ENCODE measurements at regions not wholly inside any gene's neighbourhood (a gene's known extent, or its start where the extent isn't known, plus 50 kb on each side); places are given as distances from the start of the nearest gene placed in this dataset.
"Not testable (repeated sequence)": the region's sequence is repeated elsewhere in the genome, so short reads cannot be mapped to it uniquely, and the experiment has no call there.

- no peak for DNase-seq
Measured at GRCh38 chr2:3899536-3900155, 196.3 kb downstream of the DCDC2C start.

GRCh38 chr2:3902131-3902530, 198.8 kb downstream of the DCDC2C start:
- DNase-seq, result no peak

GRCh38 chr2:3904061-3904460, 200.7 kb downstream of the DCDC2C start:
- no peak for DNase-seq

DNA sequence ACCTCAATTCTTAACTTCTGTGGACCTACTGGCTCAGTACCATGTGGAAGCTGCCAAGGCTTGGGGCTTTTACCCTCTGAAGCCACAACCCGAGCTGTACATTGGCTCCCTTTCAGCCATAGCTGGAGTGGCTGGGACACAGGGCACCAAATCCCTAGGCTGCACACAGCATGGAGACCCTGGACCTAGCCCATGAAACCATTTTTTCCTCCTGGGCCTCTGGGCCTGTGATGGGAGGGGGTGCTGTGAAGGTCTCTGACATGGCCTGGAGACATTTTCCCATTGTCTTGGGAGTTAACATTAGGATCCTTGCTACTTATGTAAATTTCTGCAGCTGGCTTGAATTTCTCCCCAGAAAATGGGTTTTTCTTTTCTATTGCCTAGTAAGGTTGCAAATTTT, 205.1 kb downstream of the DCDC2C start:
- DNase-seq, result not testable (repeated sequence)

GRCh38 chr2:3911882-3912455, 208.6 kb downstream of the DCDC2C start:
- no peak for DNase-seq

DNA sequence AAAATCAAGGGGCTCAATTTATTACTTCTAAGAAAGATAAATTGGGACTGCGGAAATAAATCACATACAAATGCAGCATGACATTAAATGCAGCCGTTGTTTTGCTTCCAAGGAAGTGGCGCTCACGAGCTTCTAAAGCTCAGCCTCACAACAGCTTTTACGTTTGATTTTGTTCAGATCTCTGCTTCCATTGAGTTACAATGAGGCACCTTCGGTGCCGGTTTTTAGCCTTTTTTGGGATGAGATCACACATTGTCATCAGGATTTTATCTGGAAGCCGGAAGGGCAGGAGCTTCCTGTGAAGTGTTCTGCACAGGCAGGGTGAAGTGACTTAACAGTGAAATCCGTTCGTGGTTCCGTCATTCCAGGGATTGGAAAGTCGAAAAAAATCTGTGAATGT, 209.8 kb downstream of the DCDC2C start:
- DNase-seq, result no peak

DNA sequence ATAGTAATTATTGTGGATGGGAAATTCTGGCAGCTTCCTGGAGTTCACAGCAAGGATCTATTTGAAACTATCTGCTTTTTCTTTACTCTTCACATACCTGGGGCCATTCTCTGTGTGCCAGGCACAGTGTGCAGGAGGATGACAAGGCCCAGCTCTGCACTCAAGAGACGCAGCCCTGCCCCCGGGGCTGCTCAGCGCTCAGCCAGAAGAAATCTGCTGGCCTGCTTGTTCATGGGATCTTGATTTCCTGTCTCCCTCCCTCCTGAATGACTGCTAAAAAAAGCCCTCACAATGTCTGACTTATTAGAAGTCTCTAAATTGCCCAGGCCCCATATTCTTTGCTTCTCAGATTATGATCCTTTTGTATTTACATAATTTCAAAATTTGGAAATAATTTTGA, 210.9 kb downstream of the DCDC2C start:
- no peak for DNase-seq

- DNase-seq, result no peak
Measured at GRCh38 chr2:3927031-3927430, 223.7 kb downstream of the DCDC2C start.

- DNase-seq, result no peak
Measured at GRCh38 chr2:3929374-3929773, 226.0 kb downstream of the DCDC2C start.

DNA sequence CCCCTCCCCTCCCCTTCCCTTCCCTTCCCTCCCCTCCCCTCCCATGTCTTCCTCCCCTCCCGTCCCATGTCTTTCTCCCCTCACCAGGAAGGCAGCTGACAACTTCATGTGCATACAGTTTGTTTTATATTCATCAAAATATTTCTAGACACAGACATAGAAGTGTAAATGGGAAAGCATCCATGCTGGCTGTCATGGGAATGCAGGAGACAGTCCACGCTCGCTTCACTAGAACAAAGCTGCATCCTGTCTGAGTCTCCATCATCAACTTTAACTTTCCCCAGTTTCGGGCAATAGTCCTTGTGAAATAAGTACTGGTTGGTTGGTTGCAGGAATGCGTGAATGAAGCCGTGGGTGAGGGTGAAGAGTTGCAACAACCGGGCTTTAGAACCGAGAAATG, 226.9 kb downstream of the DCDC2C start:
- DNase-seq, result no peak

GRCh38 chr2:3940661-3941060, 237.3 kb downstream of the DCDC2C start:
- DNase-seq, result no peak

DNA sequence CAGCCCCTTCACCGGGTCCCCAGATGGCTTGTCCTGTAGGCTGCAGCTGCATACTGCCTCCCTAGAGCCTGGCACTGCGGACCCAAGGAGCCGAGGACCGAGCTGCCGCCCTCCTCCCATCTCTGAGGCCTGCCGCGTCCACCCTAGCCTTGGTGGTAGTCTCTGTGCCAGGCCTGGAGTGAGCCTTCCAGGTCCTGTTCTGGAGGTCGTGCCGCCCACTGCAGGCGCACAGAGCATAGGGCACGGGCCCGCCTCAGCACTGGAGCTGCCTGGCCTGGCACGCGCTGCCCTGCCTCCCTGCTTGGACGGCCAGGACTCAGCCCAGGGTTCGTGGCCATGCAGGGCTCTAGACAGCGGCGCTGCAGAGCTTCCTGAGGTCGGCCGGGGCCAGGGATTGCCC, 239.5 kb downstream of the DCDC2C start:
- no peak for DNase-seq

- DNase-seq, result no peak
Measured at GRCh38 chr2:3944071-3944470, 240.7 kb downstream of the DCDC2C start.

DNA sequence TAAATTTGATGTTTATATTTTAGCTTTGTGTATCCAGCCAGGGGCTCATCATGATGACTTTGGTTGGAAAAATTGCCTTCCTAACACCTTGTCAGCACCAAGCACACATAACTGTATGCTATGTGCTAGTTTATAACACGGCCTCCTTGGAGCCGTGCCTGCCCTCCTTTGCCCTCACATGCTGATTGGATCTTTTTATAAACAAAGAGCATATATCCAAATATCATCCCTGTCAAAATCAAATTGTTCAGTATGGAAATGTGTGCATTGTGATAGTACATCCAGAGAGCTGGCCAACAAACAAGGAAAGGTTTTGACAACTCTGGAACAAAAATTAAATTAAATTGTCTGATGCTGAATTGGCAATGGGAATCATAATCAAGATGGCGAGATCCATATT, 241.5 kb downstream of the DCDC2C start:
- DNase-seq, result no peak

DNA sequence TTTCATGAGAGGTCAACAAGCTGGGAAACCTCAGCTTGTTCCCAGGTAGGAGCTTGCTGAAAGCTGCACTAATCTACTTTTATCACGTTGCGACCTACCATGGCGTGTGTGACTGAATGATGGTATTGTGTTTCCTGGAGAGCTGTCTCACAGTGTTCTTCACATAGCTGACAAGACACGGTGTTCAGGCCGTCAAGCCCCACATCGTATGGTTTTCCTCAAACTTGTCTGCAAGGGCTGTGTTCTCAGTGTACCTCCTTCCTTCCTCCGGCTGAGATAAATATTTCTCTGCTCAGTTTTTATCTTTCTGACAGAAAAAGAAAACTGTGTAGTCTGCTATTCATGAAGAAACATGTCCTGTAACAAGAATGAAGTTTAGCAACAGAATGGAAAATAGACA, 244.8 kb downstream of the DCDC2C start:
- DNase-seq, result no peak

GRCh38 chr2:3951131-3951954, 248.0 kb downstream of the DCDC2C start:
- DNase-seq, result no peak

- DNase-seq, result no peak
Measured at GRCh38 chr2:3952866-3953516, 249.6 kb downstream of the DCDC2C start.

- no peak for DNase-seq
Measured at GRCh38 chr2:3954261-3954660, 250.9 kb downstream of the DCDC2C start.

- no peak for DNase-seq
Measured at GRCh38 chr2:3956406-3956805, 253.0 kb downstream of the DCDC2C start.

DNA sequence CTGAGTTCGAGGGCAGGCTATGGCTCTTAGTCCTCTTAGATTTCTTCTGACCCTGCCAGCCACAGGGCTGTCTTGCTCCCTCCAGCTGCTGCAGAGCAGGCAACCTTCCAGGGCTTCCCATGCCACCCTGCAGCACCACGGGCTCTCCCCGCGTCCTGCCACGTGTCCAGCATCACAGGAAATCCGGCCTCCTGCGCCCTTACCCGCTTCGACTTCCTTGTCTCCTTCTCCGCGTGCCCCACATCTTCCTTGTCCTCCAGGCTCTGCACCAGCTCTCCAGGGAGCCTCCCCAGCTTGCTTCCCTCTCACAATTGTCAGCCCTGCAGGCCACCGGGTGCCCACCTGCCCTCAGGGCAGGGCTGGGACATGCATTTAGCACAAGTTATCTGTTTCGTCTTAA, 253.5 kb downstream of the DCDC2C start:
- DNase-seq, result no peak

DNA sequence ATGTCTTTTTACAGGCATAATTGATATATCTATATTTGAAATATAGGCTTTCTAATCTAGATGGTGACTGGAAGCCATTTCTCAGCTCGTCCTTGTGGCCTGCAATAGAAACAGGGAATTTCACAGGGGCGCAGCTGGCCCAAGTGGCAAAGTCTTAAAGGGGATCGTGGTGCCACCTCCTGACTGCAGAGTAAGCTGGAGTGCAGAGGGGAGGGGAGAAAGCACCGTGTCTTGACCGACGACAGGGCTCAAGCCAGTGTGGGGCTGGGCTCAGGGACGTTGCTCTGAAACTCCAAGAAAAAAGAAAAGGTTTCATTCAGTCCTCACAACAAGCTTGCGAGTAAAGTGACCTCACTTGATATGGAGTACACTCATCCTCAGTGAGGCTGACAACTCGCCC, 255.1 kb downstream of the DCDC2C start:
- DNase-seq, result no peak

- no peak for DNase-seq
Measured at GRCh38 chr2:3958969-3959368, 255.6 kb downstream of the DCDC2C start.

GRCh38 chr2:3959372-3959771, 256.0 kb downstream of the DCDC2C start:
- no peak for DNase-seq

DNA sequence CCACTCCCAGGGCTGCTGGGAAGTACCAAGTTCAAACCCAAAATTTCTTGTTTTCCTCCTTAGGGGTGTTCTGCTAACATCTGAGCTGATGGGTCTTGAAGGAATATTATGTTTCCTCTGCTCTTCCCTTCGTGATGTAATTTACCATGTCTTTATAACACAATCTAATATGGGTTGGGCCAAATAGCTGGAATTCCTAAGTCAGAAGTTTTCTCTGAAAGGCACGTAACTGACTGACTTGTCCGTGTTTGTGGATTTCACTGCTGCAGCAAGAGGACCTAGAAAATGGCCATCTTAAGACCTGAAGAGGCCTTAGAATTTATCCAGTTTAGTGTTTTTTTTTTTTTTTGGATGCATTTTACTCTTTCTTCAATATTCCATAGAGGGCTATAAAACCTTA, 256.7 kb downstream of the DCDC2C start:
- no peak for DNase-seq

All from right forelimb (tissue), 1 donor.